GM21515 (cell line): ENCODE measurements at regions not wholly inside any gene's neighbourhood (a gene's known extent, or its start where the extent isn't known, plus 50 kb on each side); places are given as distances from the start of the nearest gene placed in this dataset.
"Not testable (repeated sequence)": the region's sequence is repeated elsewhere in the genome, so short reads cannot be mapped to it uniquely, and the experiment has no call there.

Experiments used
- ATAC-seq: cut with Tn5 transposase; IDR thresholded peaks from one replicate; pipeline ENCODE4 v1.9.1; 2021; ENCODE audit not compliant: unreplicated experiment

DNA sequence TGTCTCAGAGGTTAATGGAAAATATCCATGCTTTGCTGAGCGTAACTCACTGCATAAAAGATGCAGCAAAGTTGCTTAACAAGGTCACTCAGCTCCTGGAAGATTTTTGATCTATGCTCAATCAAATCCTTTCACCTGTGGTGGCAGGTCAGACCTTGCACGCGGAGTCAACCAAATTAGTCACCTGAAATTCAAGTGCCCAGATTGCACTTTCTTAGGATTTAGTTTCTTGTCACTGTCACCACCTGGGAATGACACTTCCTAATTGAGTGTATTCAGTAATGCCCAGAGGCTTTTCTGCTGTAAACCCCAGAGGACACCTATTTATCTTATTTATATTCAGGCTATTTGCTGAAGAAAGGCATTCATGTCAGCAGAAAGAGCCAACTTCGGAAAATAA is 215.8 kb upstream of the SMIM31 start:
- ATAC-seq, result no peak

DNA sequence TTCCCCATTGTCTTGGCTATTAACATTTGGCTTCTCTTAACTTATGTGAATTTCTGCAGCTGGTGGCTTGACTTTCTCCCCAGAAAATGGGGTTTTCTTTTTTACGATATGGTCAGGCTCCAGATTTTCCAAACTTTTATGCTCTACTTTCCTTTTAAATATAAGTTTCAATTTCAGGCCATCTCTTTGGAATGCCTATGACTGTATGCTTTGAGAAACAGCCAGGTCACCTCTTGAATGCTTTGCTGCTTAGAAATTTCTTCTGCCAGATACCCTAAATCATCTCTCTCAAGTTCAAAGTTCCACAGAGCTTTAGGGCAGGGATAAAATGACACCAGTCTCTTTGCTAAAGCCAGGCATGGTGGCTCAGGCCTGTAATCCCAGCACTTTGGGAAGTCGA is 212.9 kb upstream of the SMIM31 start:
- no peak for ATAC-seq

GRCh38 chr4:164542431-164542830 is 211.5 kb upstream of the SMIM31 start:
- ATAC-seq, result no peak

GRCh38 chr4:164550989-164551712 is 202.8 kb upstream of the SMIM31 start:
- no peak for ATAC-seq

GRCh38 chr4:164551713-164552040 is 202.3 kb upstream of the SMIM31 start:
- ATAC-seq, result no peak

GRCh38 chr4:164571593-164572390 is 182.1 kb upstream of the SMIM31 start:
- ATAC-seq, result no peak

- no peak for ATAC-seq
Observed at GRCh38 chr4:164572877-164573279, 181.1 kb upstream of the SMIM31 start.

GRCh38 chr4:164575861-164576260 is 178.1 kb upstream of the SMIM31 start:
- ATAC-seq, result no peak

- no peak for ATAC-seq
Observed at GRCh38 chr4:164579270-164579942, 174.5 kb upstream of the SMIM31 start.

DNA sequence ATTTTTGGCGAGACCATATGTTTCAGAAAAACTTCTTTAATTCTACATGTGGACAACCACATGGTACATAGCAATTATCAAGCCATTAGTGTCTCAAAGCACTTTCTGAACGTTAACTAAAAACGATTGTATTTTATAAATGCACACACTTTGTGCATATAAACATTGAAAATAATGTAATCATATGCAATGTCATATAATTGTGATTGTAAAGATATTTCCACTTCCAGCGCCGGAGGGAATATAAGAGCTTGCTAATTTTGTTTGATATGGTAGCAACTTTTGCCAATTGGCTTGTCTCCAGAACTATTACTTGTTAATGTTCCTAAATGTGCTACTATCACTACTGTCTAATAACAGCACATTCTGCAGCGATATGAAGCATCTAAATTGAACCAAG is 162.3 kb upstream of the SMIM31 start:
- ATAC-seq, result no peak

DNA sequence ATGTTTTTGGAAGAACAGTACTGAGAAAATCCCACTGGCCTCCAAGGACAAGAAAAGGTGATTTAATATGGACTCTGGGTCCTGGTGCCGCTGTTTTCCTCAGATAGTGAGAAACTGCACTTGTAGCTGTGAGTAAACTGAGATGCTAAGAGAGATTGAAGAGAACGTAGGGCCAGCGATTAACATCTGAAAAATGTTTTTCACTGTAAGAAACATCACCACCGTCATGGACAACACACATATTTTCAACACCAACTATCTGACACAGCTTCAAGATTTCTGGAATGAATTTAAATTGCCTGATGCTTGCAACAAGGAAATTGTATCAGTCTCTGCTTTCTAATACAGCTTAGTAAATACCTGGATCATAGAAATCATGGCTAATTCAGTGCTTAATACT is 158.2 kb upstream of the SMIM31 start:
- ATAC-seq, result no peak

- no peak for ATAC-seq
Observed at GRCh38 chr4:164596318-164596878, 157.5 kb upstream of the SMIM31 start.

- ATAC-seq, result no peak
Observed at GRCh38 chr4:164596927-164597326, 157.0 kb upstream of the SMIM31 start.

DNA sequence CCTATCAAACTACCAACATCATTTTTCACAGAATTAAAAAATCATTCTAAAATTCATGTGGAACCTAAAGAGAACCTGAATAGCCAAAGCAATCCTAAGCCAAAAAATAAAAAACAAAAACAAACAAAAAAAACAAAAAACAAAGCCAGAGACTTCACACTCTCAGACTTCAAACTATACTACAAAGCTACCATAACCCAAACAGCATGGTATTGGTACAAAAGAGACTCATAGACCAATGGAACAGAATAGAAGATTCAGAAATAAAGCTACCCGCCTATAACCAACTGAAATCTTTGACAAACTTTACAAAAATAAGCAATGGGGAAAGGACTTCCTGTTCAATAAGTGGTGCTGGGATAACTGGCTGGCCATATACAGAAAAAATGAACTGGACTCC is 152.3 kb upstream of the SMIM31 start:
- no peak for ATAC-seq

DNA sequence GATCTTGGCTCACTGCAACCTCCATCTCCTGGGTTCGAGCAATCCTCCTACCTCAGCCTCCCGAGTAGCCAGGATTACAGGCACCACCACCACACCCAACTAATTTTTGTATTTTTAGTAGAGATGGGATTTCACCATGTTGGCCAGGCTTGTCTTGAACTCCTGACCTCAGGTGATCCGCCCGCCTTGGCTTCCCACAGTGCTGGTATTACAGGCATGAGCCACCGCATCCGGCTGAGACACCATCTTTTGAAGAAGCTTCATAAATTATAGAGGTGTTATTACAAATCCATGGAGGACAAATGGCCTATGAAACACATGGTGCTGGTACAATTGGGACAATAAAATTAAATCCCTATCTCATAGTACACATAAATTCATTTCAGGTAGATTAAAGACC is 148.1 kb upstream of the SMIM31 start:
- not testable (repeated sequence) for ATAC-seq

DNA sequence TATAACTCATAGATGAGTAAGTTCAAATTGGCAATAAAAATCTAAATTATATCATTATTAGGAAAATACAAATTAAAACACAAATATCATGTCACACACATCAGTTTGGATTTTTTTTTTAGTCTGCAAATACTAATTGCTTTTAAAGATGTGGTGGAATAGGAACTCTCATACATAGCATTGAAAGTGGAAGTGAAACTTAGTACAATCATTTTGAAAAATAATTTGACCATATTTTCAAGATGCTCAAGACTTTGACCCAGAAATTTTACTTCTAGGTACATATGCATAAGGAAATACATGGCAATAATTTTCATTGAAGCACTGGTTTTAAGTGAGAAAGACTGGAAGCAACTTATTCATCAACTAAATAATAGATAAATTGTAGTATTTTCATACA is 147.5 kb upstream of the SMIM31 start:
- ATAC-seq, result peak; percentile 97

DNA sequence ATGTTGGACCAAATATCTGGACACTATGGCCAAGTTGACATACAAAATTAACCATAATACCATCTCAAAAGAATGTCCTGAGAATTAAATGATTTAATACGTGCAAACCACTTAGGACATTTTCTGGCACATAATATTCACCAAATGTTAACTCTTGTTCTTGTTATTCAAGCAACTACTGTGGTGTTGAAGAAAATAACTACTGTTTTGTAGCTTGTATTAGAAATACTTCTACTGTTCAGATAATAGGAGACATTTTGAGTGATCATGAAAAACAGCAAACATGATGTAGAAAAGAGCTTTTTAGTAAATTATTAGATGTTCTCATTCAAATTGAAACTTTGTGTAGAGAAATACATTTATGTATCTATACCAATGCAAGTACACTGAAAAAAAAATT is 140.7 kb upstream of the SMIM31 start:
- ATAC-seq, result no peak

DNA sequence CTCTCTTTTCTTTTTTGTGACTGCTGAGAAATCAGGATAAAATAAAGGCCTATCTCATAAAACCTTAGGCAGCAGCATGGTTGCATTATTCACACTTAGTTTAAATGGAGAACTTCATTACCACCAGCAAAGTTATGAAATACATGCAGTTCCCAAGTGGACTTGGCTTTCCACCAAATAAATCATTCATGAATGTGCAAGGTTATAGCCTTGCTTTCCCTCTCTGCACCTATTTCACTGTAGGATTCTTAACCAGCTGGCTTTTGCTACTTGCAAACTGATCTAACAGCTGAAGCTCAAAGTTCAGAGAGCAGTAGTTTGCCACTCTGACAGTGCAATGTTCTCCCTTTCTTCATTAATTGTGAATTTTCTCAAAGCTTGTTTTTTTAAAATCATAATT is 140.1 kb upstream of the SMIM31 start:
- ATAC-seq, result no peak

DNA sequence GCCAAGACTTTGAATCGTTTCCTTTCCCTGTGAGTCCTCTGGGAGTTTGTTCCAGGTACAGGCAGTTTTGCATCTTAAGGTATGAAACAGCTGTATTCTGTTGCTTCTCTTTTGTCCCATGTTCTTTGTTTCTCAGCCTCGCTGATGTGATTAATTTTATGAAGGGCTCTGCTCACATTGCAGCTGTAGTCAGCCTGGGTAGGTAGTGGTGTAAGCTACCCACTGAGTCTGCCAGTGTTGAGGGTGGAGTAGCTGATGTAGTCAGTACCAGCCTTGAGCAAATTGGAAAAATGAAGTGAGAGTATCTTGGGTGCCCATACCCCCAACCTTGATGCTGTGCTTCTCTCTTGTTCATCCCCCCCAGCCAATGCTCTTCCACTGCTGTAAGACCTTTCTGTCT is 139.6 kb upstream of the SMIM31 start:
- ATAC-seq, result no peak

GRCh38 chr4:164614999-164615398 is 138.9 kb upstream of the SMIM31 start:
- no peak for ATAC-seq

DNA sequence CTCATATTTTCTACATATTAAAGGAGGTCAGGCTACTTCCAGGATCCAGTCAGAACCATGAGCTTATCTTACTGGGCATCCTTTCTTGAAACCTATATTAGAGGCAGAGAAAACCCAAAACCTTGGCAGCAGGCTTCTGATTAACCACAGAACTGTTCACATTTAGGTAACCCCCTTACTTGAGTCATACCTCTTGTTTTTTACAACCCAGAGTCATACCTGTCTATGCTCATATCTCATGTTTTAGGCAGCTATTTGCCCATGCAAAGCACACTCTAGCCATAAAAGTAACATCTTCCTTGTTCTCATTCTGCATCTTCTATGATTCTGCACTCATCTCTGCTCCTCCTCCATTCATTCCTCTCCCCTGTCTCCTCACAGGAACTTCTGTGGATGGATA is 138.0 kb upstream of the SMIM31 start:
- no peak for ATAC-seq

GRCh38 chr4:164616961-164617360 is 137.0 kb upstream of the SMIM31 start:
- no peak for ATAC-seq
